GM20000 (cell line): ENCODE measurements at regions not wholly inside any gene's neighbourhood (a gene's known extent, or its start where the extent isn't known, plus 50 kb on each side); places are given as distances from the start of the nearest gene placed in this dataset.

Experiments used
- DNase-seq: peaks from one replicate; pipeline ENCODE4 v3.0.0; 2012; ENCODE audit warnings: low spot score
- CTCF ChIP-seq: IDR thresholded peaks from 2 replicates; pipeline ENCODE4 v1.5.1; 2012; ENCODE audit warnings: mild to moderate bottlenecking, control low read depth; ENCODE audit errors: extremely low read depth, missing control alignments

GRCh38 chr13:84670245-84670644 lies 788.0 kb upstream of the SLITRK1 start:
- no peak for TF ChIP-seq CTCF
- DNase-seq, result no peak

- no peak for DNase-seq
- TF ChIP-seq CTCF, result no peak
These were observed 786.4 kb upstream of the SLITRK1 start for GRCh38 chr13:84668637-84669036.

GRCh38 chr13:84662491-84662890 lies 780.2 kb upstream of the SLITRK1 start:
- DNase-seq, result no peak
- no peak for TF ChIP-seq CTCF

GRCh38 chr13:84661718-84662117 lies 779.4 kb upstream of the SLITRK1 start:
- no peak for TF ChIP-seq CTCF
- no peak for DNase-seq

- no peak for TF ChIP-seq CTCF
- no peak for DNase-seq
These were observed 777.0 kb upstream of the SLITRK1 start for GRCh38 chr13:84659359-84659661.

GRCh38 chr13:84658491-84659358 lies 776.5 kb upstream of the SLITRK1 start:
- TF ChIP-seq CTCF, result no peak
- DNase-seq, result no peak

GRCh38 chr13:84655677-84656076 lies 773.4 kb upstream of the SLITRK1 start:
- no peak for DNase-seq
- TF ChIP-seq CTCF, result no peak
